ENCODE measurements at regions not wholly inside any gene's neighbourhood (a gene's known extent, or its start where the extent isn't known, plus 50 kb on each side); places are given as distances from the start of the nearest gene placed in this dataset.

DNA sequence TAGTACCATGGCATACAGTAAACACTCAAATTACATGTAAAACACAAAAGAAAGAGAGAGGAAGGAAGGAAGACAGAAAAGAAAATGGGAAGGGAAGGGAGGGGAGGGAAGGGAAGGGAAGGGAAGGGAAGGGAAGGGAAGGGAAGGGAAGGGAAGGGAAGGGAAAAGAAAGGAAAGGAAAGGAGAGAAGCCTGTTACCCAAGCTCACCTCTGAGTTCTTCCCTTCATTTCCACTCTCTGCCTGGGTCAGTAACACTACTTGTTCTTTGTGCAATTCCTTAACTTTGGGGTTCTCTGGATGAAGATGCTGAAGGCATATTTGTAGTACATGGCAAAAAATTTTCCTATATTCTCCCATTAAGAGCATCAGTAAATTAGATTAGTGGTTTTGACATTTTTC is 241.0 kb downstream of the RAB28 start:
- TF ChIP-seq, protein P1, sequence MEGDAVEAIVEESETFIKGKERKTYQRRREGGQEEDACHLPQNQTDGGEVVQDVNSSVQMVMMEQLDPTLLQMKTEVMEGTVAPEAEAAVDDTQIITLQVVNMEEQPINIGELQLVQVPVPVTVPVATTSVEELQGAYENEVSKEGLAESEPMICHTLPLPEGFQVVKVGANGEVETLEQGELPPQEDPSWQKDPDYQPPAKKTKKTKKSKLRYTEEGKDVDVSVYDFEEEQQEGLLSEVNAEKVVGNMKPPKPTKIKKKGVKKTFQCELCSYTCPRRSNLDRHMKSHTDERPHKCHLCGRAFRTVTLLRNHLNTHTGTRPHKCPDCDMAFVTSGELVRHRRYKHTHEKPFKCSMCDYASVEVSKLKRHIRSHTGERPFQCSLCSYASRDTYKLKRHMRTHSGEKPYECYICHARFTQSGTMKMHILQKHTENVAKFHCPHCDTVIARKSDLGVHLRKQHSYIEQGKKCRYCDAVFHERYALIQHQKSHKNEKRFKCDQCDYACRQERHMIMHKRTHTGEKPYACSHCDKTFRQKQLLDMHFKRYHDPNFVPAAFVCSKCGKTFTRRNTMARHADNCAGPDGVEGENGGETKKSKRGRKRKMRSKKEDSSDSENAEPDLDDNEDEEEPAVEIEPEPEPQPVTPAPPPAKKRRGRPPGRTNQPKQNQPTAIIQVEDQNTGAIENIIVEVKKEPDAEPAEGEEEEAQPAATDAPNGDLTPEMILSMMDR (conservative IDR thresholded peaks at IDR 0.05; ENCODE audit: low read depth, low read length), result no peak
- TF ChIP-seq POLR2A (IDR thresholded peaks at IDR 0.05; ENCODE audit: low read depth, low read length), result no peak
- TF ChIP-seq MXI1 (IDR thresholded peaks at IDR 0.05; ENCODE audit: borderline replicate concordance, low read depth, low read length), result no peak
- TF ChIP-seq RAD21 (IDR thresholded peaks at IDR 0.05; ENCODE audit: low read length), result no peak
- TF ChIP-seq, protein P2, sequence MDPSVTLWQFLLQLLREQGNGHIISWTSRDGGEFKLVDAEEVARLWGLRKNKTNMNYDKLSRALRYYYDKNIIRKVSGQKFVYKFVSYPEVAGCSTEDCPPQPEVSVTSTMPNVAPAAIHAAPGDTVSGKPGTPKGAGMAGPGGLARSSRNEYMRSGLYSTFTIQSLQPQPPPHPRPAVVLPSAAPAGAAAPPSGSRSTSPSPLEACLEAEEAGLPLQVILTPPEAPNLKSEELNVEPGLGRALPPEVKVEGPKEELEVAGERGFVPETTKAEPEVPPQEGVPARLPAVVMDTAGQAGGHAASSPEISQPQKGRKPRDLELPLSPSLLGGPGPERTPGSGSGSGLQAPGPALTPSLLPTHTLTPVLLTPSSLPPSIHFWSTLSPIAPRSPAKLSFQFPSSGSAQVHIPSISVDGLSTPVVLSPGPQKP (IDR thresholded peaks at IDR 0.05; ENCODE audit: borderline replicate concordance, low read depth, low read length), result no peak
- TF ChIP-seq, protein P3, sequence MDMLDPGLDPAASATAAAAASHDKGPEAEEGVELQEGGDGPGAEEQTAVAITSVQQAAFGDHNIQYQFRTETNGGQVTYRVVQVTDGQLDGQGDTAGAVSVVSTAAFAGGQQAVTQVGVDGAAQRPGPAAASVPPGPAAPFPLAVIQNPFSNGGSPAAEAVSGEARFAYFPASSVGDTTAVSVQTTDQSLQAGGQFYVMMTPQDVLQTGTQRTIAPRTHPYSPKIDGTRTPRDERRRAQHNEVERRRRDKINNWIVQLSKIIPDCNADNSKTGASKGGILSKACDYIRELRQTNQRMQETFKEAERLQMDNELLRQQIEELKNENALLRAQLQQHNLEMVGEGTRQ (IDR thresholded peaks at IDR 0.05; ENCODE audit: low read depth, low read length), result no peak
- TF ChIP-seq RFX5 (IDR thresholded peaks at IDR 0.05; ENCODE audit: low read depth, low read length), result no peak
